ENCODE measurements at regions not wholly inside any gene's neighbourhood (a gene's known extent, or its start where the extent isn't known, plus 50 kb on each side); places are given as distances from the start of the nearest gene placed in this dataset.

- no peak for DNase-seq
Measured at GRCh38 chr10:129325893-129326292, 141.1 kb upstream of the MGMT start.

- DNase-seq = no peak
Measured at GRCh38 chr10:129328546-129328945, 138.5 kb upstream of the MGMT start.

GRCh38 chr10:129329385-129330055 lies 137.5 kb upstream of the MGMT start:
- no peak for DNase-seq

- no peak for DNase-seq
Measured at GRCh38 chr10:129330211-129330610, 136.8 kb upstream of the MGMT start.

GRCh38 chr10:129331207-129331838 lies 135.7 kb upstream of the MGMT start:
- DNase-seq = no peak

GRCh38 chr10:129331839-129332220 lies 135.2 kb upstream of the MGMT start:
- DNase-seq = no peak

GRCh38 chr10:129332476-129332875 lies 134.6 kb upstream of the MGMT start:
- no peak for DNase-seq

- DNase-seq = no peak
Measured at GRCh38 chr10:129333706-129334105, 133.3 kb upstream of the MGMT start.

- DNase-seq = no peak
Measured at GRCh38 chr10:129334266-129334665, 132.8 kb upstream of the MGMT start.

- DNase-seq = no peak
Measured at GRCh38 chr10:129335396-129335795, 131.6 kb upstream of the MGMT start.

GRCh38 chr10:129335942-129336341 lies 131.1 kb upstream of the MGMT start:
- DNase-seq = no peak

- DNase-seq = no peak
Measured at GRCh38 chr10:129339191-129339590, 127.8 kb upstream of the MGMT start.

GRCh38 chr10:129339841-129340240 lies 127.2 kb upstream of the MGMT start:
- no peak for DNase-seq

GRCh38 chr10:129341087-129341486 lies 126.0 kb upstream of the MGMT start:
- no peak for DNase-seq

- no peak for DNase-seq
Measured at GRCh38 chr10:129342385-129342784, 124.7 kb upstream of the MGMT start.

GRCh38 chr10:129343141-129343540 lies 123.9 kb upstream of the MGMT start:
- no peak for DNase-seq

- DNase-seq = no peak
Measured at GRCh38 chr10:129344103-129344502, 122.9 kb upstream of the MGMT start.

- DNase-seq = no peak
Measured at GRCh38 chr10:129344731-129345355, 122.2 kb upstream of the MGMT start.

GRCh38 chr10:129345763-129346162 lies 121.3 kb upstream of the MGMT start:
- DNase-seq = no peak

- DNase-seq = no peak
Measured at GRCh38 chr10:129350690-129351089, 116.4 kb upstream of the MGMT start.

GRCh38 chr10:129353101-129353500 lies 113.9 kb upstream of the MGMT start:
- no peak for DNase-seq

GRCh38 chr10:129360046-129360445 lies 107.0 kb upstream of the MGMT start:
- DNase-seq = no peak

GRCh38 chr10:129361676-129362376 lies 105.2 kb upstream of the MGMT start:
- DNase-seq = no peak

- no peak for DNase-seq
Measured at GRCh38 chr10:129364949-129365348, 102.1 kb upstream of the MGMT start.
